ENCODE measurements at regions not wholly inside any gene's neighbourhood (a gene's known extent, or its start where the extent isn't known, plus 50 kb on each side); places are given as distances from the start of the nearest gene placed in this dataset.

- dilution Hi-C loops (cut with HindIII; ENCODE audit: low sequenced_read_pairs, unreplicated experiment), result no loop called here
- no peaks in the 10 kb centered on the region for H3K36me3 ChIP-seq (ENCODE audit: control insufficient read depth, insufficient read depth, low read length)
- intact Hi-C loops (cut with micrococcal nuclease), result no loop called here
Measured at GRCh38 chr5:97452646-97453045, 269.6 kb upstream of the RIOK2 start.

More at GRCh38 chr5:97452646-97453045, 269.6 kb upstream of the RIOK2 start:
- H3K56ac ChIP-seq (ENCODE audit: extremely low read depth, insufficient read depth, low read length), result no peak overlapping the region
- H3K9me1 ChIP-seq (ENCODE audit: insufficient read depth, low read length), result no peaks in the 10 kb centered on the region
- no peaks in the 10 kb centered on the region for H4K20me1 ChIP-seq (ENCODE audit: insufficient read depth, low read length)
- POLR2A ChIA-PET (ENCODE audit: unreplicated experiment), result no interaction called here
- H2BK120ac ChIP-seq (ENCODE audit: low read depth, low read length), result no peak overlapping the region
- no peak overlapping the region for H3K14ac ChIP-seq (replicated peaks; ENCODE audit: low read depth, low read length)
- no peak overlapping the region for H3K23ac ChIP-seq (ENCODE audit: low read depth, low read length)
- H3K4me1 ChIP-seq (ENCODE audit: control insufficient read depth, insufficient read depth, low read length), result no peaks in the 10 kb centered on the region
- H4K5ac ChIP-seq (ENCODE audit: low read depth, low read length), result no peak overlapping the region
- H2AK5ac ChIP-seq (ENCODE audit: low read depth, low read length), result no peak overlapping the region
- H3K27me3 ChIP-seq (ENCODE audit: control insufficient read depth, insufficient read depth, low read length), result no peaks in the 10 kb centered on the region
- ATAC-seq (ENCODE audit: low read depth), result no peak
- no peak overlapping the region for H3K27ac ChIP-seq (ENCODE audit: insufficient read depth, low read length)
- H3K9ac ChIP-seq (ENCODE audit: low read depth, low read length), result no peak overlapping the region
- no peak overlapping the region for H2BK5ac ChIP-seq (ENCODE audit: low read depth, low read length, poor library complexity, severe bottlenecking)
- DNase-seq, result no peak
- no peak overlapping the region for H3K4me3 ChIP-seq (ENCODE audit: insufficient read depth, low read depth, low read length)
- CTCF ChIA-PET, result no interaction called here
- no peak overlapping the region for H4K91ac ChIP-seq (ENCODE audit: insufficient read depth, low read depth, low read length)
- no peak overlapping the region for H2BK20ac ChIP-seq (ENCODE audit: low read depth, low read length)
- no peak overlapping the region for H4K8ac ChIP-seq (ENCODE audit: low read depth in 2 of 2, low read length in 2 of 2)
- in situ Hi-C loops (cut with MboI; ENCODE audit: low sequenced_read_pairs), result no loop called here
- H3K4ac ChIP-seq (ENCODE audit: low read depth, low read length), result no peak overlapping the region
- no peak overlapping the region for H2BK15ac ChIP-seq (ENCODE audit: low read depth, low read length)
- no TSS peak for BruUV-seq (replicated peaks)
- no peak overlapping the region for H3K4me2 ChIP-seq (ENCODE audit: low read depth, low read length)
- no peak overlapping the region for H2AK9ac ChIP-seq (replicated peaks; ENCODE audit: low read depth, low read length, poor library complexity)
- TF ChIP-seq RCOR1 (IDR thresholded peaks at IDR 0.05; ENCODE audit: insufficient replicate concordance, low read length) (no peak), CEBPB (IDR thresholded peaks at IDR 0.05; ENCODE audit: low read depth, low read length) (no peak), RAD21 (IDR thresholded peaks at IDR 0.05; ENCODE audit: low read length) (no peak), MAFK (IDR thresholded peaks at IDR 0.05; ENCODE audit: low read depth, low read length) (no peak)
- no peak overlapping the region for H3K18ac ChIP-seq (ENCODE audit: low read depth, low read length)
- no peaks in the 10 kb centered on the region for H3K79me1 ChIP-seq (ENCODE audit: low read depth in 1 of 2, low read length in 2 of 2)
- H3K9me3 ChIP-seq (ENCODE audit: control insufficient read depth, insufficient read depth, low read length), result no peaks in the 10 kb centered on the region
- H2AFZ ChIP-seq (replicated peaks; ENCODE audit: low read length, poor library complexity), result no peak overlapping the region
